Neural progenitor cell (in vitro differentiated cells): ENCODE measurements at regions not wholly inside any gene's neighbourhood (a gene's known extent, or its start where the extent isn't known, plus 50 kb on each side); places are given as distances from the start of the nearest gene placed in this dataset.

Experiments
- DNase-seq: peaks from one replicate; pipeline ENCODE4 v3.0.0-alpha.2; 2016; ENCODE audit warnings: low spot score
- H2AFZ ChIP-seq: fragments of 200-600 bp; sonication (generic); replicated peaks from 2 replicates; pipeline ENCODE4 v1.6.1; 2016; ENCODE audit warnings: antibody characterized with exemption
- H3F3A ChIP-seq: fragments of 200-600 bp; sonication (generic); 2 replicates; pipeline ENCODE4 v1.6.1; 2016; ENCODE audit warnings: antibody characterized with exemption, low read depth
- H3K27ac ChIP-seq: fragments of 200-600 bp; sonication (generic); 2 replicates; pipeline ENCODE4 v1.5.1; 2016; ENCODE audit warnings: mild to moderate bottlenecking
- H3K27me3 ChIP-seq: fragments of 200-600 bp; sonication (generic); 2 replicates; pipeline ENCODE4 v1.6.1; 2016; ENCODE audit warnings: mild to moderate bottlenecking, moderate library complexity
- H3K36me3 ChIP-seq: fragments of 200-600 bp; sonication (generic); 2 replicates; pipeline ENCODE4 v1.5.1; 2016
- H3K4me1 ChIP-seq: fragments of 200-600 bp; sonication (generic); 2 replicates; pipeline ENCODE4 v1.6.1; 2016; ENCODE audit warnings: mixed run types
- H3K4me2 ChIP-seq: fragments of 200-600 bp; sonication (generic); 2 replicates; pipeline ENCODE4 v1.6.1; 2016
- H3K4me3 ChIP-seq: fragments of 200-600 bp; sonication (generic); 2 replicates; pipeline ENCODE4 v1.5.1; 2016
- H3K79me2 ChIP-seq: fragments of 200-600 bp; sonication (generic); 2 replicates; pipeline ENCODE4 v1.6.1; 2016; ENCODE audit warnings: low read depth
- H3K9ac ChIP-seq: fragments of 200-600 bp; sonication (generic); 2 replicates; pipeline ENCODE4 v1.6.1; 2016
- H3K9me3 ChIP-seq: fragments of 200-600 bp; sonication (generic); 2 replicates; pipeline ENCODE4 v1.5.1; 2016; ENCODE audit warnings: low read depth
- H4K20me1 ChIP-seq: fragments of 200-600 bp; sonication (generic); 2 replicates; pipeline ENCODE4 v1.6.1; 2016; ENCODE audit warnings: low read depth
- H3K27ac Mint-ChIP-seq: 3 replicates; pipeline ENCODE4 v1.8.0; 2021; ENCODE audit warnings: mixed read lengths
- H3K27me3 Mint-ChIP-seq: 2 replicates; pipeline ENCODE4 v1.8.0; 2022; ENCODE audit warnings: low read depth, mild to moderate bottlenecking, inconsistent platforms, moderate library complexity, mixed read lengths; ENCODE audit not compliant: insufficient read depth
- H3K36me3 Mint-ChIP-seq: 3 replicates; pipeline ENCODE4 v1.8.0; 2021; ENCODE audit warnings: mixed read lengths
- H3K4me1 Mint-ChIP-seq: 3 replicates; pipeline ENCODE4 v1.8.0; 2021; ENCODE audit warnings: mixed read lengths
- H3K4me3 Mint-ChIP-seq: 3 replicates; pipeline ENCODE4 v1.8.0; 2021; ENCODE audit warnings: mild to moderate bottlenecking, moderate library complexity, mixed read lengths
- H3K9me3 Mint-ChIP-seq: 3 replicates; pipeline ENCODE4 v1.8.0; 2020; ENCODE audit warnings: mixed read lengths
- CTCF ChIP-seq: fragments of 200-600 bp; sonication (generic); IDR thresholded peaks from 2 replicates; pipeline ENCODE4 v1.5.1; 2017; ENCODE audit warnings: antibody characterized with exemption, mild to moderate bottlenecking
- EZH2 ChIP-seq: fragments of 200-600 bp; sonication (generic); IDR thresholded peaks from 2 replicates; pipeline ENCODE4 v1.6.1; 2017; ENCODE audit warnings: antibody characterized with exemption, mild to moderate bottlenecking, moderate library complexity
- EZH2phosphoT487 ChIP-seq: fragments of 200-600 bp; sonication (generic); IDR thresholded peaks from 2 replicates; pipeline ENCODE4 v1.6.1; 2017; ENCODE audit warnings: antibody characterized with exemption

DNA sequence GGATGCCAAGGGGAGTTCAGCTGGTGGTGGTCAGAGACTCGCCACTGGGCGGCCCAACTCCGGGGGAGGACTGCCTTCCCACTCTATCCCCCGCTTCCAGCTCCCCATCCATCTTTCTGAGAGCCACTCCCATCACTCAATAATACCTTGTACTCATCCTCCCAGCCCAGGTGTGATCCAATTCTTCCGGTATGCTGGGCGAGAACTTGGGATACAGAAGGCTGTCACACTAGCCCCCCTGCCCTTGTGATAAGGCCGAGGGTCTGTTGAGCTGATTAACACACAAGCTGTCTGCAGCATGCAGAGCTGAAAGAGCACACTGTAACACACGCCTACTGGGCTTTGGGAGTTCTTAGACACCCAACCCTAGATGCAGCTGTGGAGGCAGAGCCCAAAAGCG lies 460.4 kb upstream of the EEF2KMT start:
- H3K4me3 Mint-ChIP-seq = no peak overlapping the region
- peaks cover 3% of the 10 kb centered on the region for H3K27me3 Mint-ChIP-seq
- Histone ChIP-seq H3K4me2 (no peak overlapping the region), H3K27ac (no peak overlapping the region), H3K4me1 (no peaks in the 10 kb centered on the region), H2AFZ (no peak overlapping the region), H4K20me1 (no peaks in the 10 kb centered on the region), H3K36me3 (no peaks in the 10 kb centered on the region), H3K9ac (no peak overlapping the region), H3K9me3 (no peaks in the 10 kb centered on the region), H3K4me3 (no peak overlapping the region), H3F3A (no peaks in the 10 kb centered on the region), H3K79me2 (no peaks in the 10 kb centered on the region), H3K27me3 (no peaks in the 10 kb centered on the region)
- TF ChIP-seq EZH2phosphoT487 = no peak
- TF ChIP-seq EZH2 = no peak
- TF ChIP-seq CTCF = no peak
- H3K9me3 Mint-ChIP-seq = no peaks in the 10 kb centered on the region
- peaks cover 7% of the 10 kb centered on the region for H3K4me1 Mint-ChIP-seq
- no peak for DNase-seq
- no peaks in the 10 kb centered on the region for H3K36me3 Mint-ChIP-seq
- no peak overlapping the region for H3K27ac Mint-ChIP-seq

GRCh38 chr16:5557448-5557847 lies 459.9 kb upstream of the EEF2KMT start:
- Histone ChIP-seq H2AFZ (no peak overlapping the region), H3K27me3 (no peaks in the 10 kb centered on the region), H3K9me3 (no peaks in the 10 kb centered on the region), H3K36me3 (no peaks in the 10 kb centered on the region), H3K27ac (no peak overlapping the region), H3K4me2 (no peak overlapping the region), H4K20me1 (no peaks in the 10 kb centered on the region), H3K4me3 (no peak overlapping the region), H3K4me1 (no peaks in the 10 kb centered on the region), H3K9ac (no peak overlapping the region), H3F3A (no peaks in the 10 kb centered on the region), H3K79me2 (no peaks in the 10 kb centered on the region)
- no peaks in the 10 kb centered on the region for H3K9me3 Mint-ChIP-seq
- TF ChIP-seq CTCF (no peak), EZH2 (no peak), EZH2phosphoT487 (no peak)
- peaks cover 3% of the 10 kb centered on the region for H3K27me3 Mint-ChIP-seq
- peak overlapping the region; percentile 70 for H3K27ac Mint-ChIP-seq
- no peak for DNase-seq
- H3K4me1 Mint-ChIP-seq = peaks cover 7% of the 10 kb centered on the region
- no peaks in the 10 kb centered on the region for H3K36me3 Mint-ChIP-seq
- no peak overlapping the region for H3K4me3 Mint-ChIP-seq

GRCh38 chr16:5556158-5556810 lies 458.7 kb upstream of the EEF2KMT start:
- no peaks in the 10 kb centered on the region for H3K9me3 ChIP-seq
- no peaks in the 10 kb centered on the region for H4K20me1 ChIP-seq
- TF ChIP-seq EZH2phosphoT487 = no peak
- H3K4me1 ChIP-seq = no peaks in the 10 kb centered on the region
- no peak overlapping the region for H3K9ac ChIP-seq
- no peak overlapping the region for H3K4me3 ChIP-seq
- no peak overlapping the region for H2AFZ ChIP-seq
- Mint-ChIP-seq H3K9me3 (no peaks in the 10 kb centered on the region), H3K27me3 (peaks cover 2% of the 10 kb centered on the region), H3K4me3 (no peak overlapping the region), H3K36me3 (no peaks in the 10 kb centered on the region), H3K27ac (no peak overlapping the region), H3K4me1 (peaks cover 2% of the 10 kb centered on the region)
- no peak overlapping the region for H3K27ac ChIP-seq
- H3K4me2 ChIP-seq = no peak overlapping the region
- H3K79me2 ChIP-seq = no peaks in the 10 kb centered on the region
- H3K27me3 ChIP-seq = no peaks in the 10 kb centered on the region
- H3K36me3 ChIP-seq = no peaks in the 10 kb centered on the region
- DNase-seq = no peak
- no peaks in the 10 kb centered on the region for H3F3A ChIP-seq

GRCh38 chr16:5551909-5552308 lies 454.3 kb upstream of the EEF2KMT start:
- H3K9ac ChIP-seq = no peak overlapping the region
- Mint-ChIP-seq H3K27ac (no peak overlapping the region), H3K27me3 (peaks cover 2% of the 10 kb centered on the region), H3K36me3 (no peaks in the 10 kb centered on the region), H3K4me1 (peaks cover 2% of the 10 kb centered on the region), H3K9me3 (no peaks in the 10 kb centered on the region), H3K4me3 (no peak overlapping the region)
- no peaks in the 10 kb centered on the region for H4K20me1 ChIP-seq
- no peak overlapping the region for H2AFZ ChIP-seq
- no peak for DNase-seq
- H3K4me3 ChIP-seq = no peak overlapping the region
- no peaks in the 10 kb centered on the region for H3K27me3 ChIP-seq
- no peak overlapping the region for H3K4me2 ChIP-seq
- no peaks in the 10 kb centered on the region for H3K9me3 ChIP-seq
- H3K27ac ChIP-seq = no peak overlapping the region
- no peaks in the 10 kb centered on the region for H3K36me3 ChIP-seq
- no peaks in the 10 kb centered on the region for H3K4me1 ChIP-seq
- no peak for TF ChIP-seq CTCF
- TF ChIP-seq EZH2phosphoT487 = no peak
- no peak for TF ChIP-seq EZH2
- H3K79me2 ChIP-seq = no peaks in the 10 kb centered on the region
- H3F3A ChIP-seq = no peaks in the 10 kb centered on the region
